GM04504 (cell line): ENCODE measurements at regions not wholly inside any gene's neighbourhood (a gene's known extent, or its start where the extent isn't known, plus 50 kb on each side); places are given as distances from the start of the nearest gene placed in this dataset.

Source experiments
- DNase-seq: peaks from one replicate; pipeline ENCODE4 v3.0.0-alpha.2; 2012; ENCODE audit warnings: low read depth

GRCh38 chr20:48571949-48572847, 255.6 kb downstream of the PREX1 start:
- no peak for DNase-seq

GRCh38 chr20:48569679-48570078, 258.1 kb downstream of the PREX1 start:
- DNase-seq, result no peak

GRCh38 chr20:48568520-48568919, 259.3 kb downstream of the PREX1 start:
- DNase-seq, result no peak

GRCh38 chr20:48567145-48567544, 260.7 kb downstream of the PREX1 start:
- no peak for DNase-seq

GRCh38 chr20:48564982-48565539, 262.7 kb downstream of the PREX1 start:
- DNase-seq, result no peak

GRCh38 chr20:48563191-48563870, 264.5 kb downstream of the PREX1 start:
- DNase-seq, result no peak

GRCh38 chr20:48562586-48563116, 265.1 kb downstream of the PREX1 start:
- no peak for DNase-seq

- no peak for DNase-seq
Measured at GRCh38 chr20:48558906-48559305, 268.9 kb downstream of the PREX1 start.

- no peak for DNase-seq
Measured at GRCh38 chr20:48557380-48557779, 270.4 kb downstream of the PREX1 start.

GRCh38 chr20:48556956-48557355, 270.8 kb downstream of the PREX1 start:
- DNase-seq, result no peak

GRCh38 chr20:48552550-48552949, 275.2 kb downstream of the PREX1 start:
- no peak for DNase-seq

GRCh38 chr20:48550814-48551213, 277.0 kb downstream of the PREX1 start:
- DNase-seq, result no peak

GRCh38 chr20:48547664-48548063, 280.1 kb downstream of the PREX1 start:
- no peak for DNase-seq

- no peak for DNase-seq
Measured at GRCh38 chr20:48544402-48545339, 283.1 kb downstream of the PREX1 start.

- no peak for DNase-seq
Measured at GRCh38 chr20:48541581-48542071, 286.2 kb downstream of the PREX1 start.

- no peak for DNase-seq
Measured at GRCh38 chr20:48538856-48539255, 288.9 kb downstream of the PREX1 start.

GRCh38 chr20:48538058-48538825, 289.6 kb downstream of the PREX1 start:
- DNase-seq, result peak; percentile 4

GRCh38 chr20:48536206-48536605, 291.6 kb downstream of the PREX1 start:
- no peak for DNase-seq

GRCh38 chr20:48535556-48535955, 292.2 kb downstream of the PREX1 start:
- DNase-seq, result no peak

- DNase-seq, result no peak
Measured at GRCh38 chr20:48532028-48532427, 295.8 kb downstream of the PREX1 start.

GRCh38 chr20:48531505-48531904, 296.3 kb downstream of the PREX1 start:
- no peak for DNase-seq
